Panc1 (cell line): ENCODE measurements at regions not wholly inside any gene's neighbourhood (a gene's known extent, or its start where the extent isn't known, plus 50 kb on each side); places are given as distances from the start of the nearest gene placed in this dataset.

Experiments used
- POLR2AphosphoS5 ChIP-seq: IDR thresholded peaks from 2 replicates; pipeline ENCODE4 v1.6.1; 2012; ENCODE audit warnings: mild to moderate bottlenecking, low read depth, low read length, moderate library complexity
- TCF7L2 ChIP-seq: IDR thresholded peaks from 2 replicates; pipeline ENCODE4 v1.6.1; 2011; ENCODE audit warnings: mild to moderate bottlenecking, low read depth, low read length, inconsistent platforms
- TF ChIP-seq, protein P1 (sequence below): fragments of 450-650 bp; IDR thresholded peaks from 2 replicates; pipeline ENCODE4 v1.5.1; 2017; ENCODE audit warnings: mild to moderate bottlenecking
- TF ChIP-seq, protein P2 (sequence below), 2 experiments: IDR thresholded peaks; 2 replicates each; pipeline ENCODE4 v1.6.1; 2011 to 2012; ENCODE audit warnings: low read depth in 2 of 2, control low read depth in 1 of 2, low read length in 1 of 2, mild to moderate bottlenecking in 1 of 2, moderate library complexity in 1 of 2; ENCODE audit not compliant: insufficient read depth in 1 of 2

DNA sequence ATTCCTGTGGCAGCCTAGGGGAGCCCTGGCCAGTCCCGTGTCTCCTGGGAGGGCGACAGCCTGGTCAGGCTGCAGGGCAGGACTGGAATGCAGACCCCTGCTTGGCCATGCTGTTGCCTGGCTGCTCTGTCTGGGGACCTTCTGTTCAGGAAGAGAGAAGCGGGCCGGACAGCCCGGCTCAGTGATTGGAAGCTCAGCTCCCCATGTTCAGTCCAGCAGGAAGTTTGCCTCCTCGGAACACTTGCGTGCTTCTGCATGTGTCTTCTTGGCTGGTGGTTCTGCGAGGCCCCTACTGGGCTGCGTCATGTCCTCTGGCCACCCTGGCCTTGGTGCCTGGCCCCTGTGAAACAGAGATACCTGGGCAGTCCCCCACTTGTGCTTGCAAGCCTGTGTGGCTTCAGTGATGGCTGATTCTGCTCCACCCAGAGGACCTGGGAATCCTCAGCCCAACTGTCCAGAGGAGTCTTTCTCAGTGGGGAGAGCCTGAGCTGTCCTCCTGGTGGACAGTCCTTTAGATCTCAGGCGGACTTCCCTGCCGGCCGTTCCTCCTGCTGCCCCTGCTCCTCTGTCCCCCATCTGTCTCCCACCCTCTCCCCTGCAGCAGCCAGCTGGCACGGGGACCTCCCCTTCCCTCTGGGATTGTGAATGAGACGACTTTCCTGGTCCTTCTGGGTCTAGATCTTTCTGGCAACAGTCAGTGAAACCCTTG, 279.5 kb downstream of the SEC14L1 start:
- TF ChIP-seq, protein P1, sequence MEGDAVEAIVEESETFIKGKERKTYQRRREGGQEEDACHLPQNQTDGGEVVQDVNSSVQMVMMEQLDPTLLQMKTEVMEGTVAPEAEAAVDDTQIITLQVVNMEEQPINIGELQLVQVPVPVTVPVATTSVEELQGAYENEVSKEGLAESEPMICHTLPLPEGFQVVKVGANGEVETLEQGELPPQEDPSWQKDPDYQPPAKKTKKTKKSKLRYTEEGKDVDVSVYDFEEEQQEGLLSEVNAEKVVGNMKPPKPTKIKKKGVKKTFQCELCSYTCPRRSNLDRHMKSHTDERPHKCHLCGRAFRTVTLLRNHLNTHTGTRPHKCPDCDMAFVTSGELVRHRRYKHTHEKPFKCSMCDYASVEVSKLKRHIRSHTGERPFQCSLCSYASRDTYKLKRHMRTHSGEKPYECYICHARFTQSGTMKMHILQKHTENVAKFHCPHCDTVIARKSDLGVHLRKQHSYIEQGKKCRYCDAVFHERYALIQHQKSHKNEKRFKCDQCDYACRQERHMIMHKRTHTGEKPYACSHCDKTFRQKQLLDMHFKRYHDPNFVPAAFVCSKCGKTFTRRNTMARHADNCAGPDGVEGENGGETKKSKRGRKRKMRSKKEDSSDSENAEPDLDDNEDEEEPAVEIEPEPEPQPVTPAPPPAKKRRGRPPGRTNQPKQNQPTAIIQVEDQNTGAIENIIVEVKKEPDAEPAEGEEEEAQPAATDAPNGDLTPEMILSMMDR = no peak
- TF ChIP-seq POLR2AphosphoS5 = 0 out of 2 replicates have a peak, but pooled peaks have one; percentile 9
- TF ChIP-seq, protein P2, sequence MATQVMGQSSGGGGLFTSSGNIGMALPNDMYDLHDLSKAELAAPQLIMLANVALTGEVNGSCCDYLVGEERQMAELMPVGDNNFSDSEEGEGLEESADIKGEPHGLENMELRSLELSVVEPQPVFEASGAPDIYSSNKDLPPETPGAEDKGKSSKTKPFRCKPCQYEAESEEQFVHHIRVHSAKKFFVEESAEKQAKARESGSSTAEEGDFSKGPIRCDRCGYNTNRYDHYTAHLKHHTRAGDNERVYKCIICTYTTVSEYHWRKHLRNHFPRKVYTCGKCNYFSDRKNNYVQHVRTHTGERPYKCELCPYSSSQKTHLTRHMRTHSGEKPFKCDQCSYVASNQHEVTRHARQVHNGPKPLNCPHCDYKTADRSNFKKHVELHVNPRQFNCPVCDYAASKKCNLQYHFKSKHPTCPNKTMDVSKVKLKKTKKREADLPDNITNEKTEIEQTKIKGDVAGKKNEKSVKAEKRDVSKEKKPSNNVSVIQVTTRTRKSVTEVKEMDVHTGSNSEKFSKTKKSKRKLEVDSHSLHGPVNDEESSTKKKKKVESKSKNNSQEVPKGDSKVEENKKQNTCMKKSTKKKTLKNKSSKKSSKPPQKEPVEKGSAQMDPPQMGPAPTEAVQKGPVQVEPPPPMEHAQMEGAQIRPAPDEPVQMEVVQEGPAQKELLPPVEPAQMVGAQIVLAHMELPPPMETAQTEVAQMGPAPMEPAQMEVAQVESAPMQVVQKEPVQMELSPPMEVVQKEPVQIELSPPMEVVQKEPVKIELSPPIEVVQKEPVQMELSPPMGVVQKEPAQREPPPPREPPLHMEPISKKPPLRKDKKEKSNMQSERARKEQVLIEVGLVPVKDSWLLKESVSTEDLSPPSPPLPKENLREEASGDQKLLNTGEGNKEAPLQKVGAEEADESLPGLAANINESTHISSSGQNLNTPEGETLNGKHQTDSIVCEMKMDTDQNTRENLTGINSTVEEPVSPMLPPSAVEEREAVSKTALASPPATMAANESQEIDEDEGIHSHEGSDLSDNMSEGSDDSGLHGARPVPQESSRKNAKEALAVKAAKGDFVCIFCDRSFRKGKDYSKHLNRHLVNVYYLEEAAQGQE (IDR thresholded peaks at IDR 0.05; ENCODE audit: insufficient read depth in 1 of 2, low read depth in 2 of 2, low read length in 1 of 2) = no peak
- 0 out of 2 replicates have a peak, but pooled peaks have one; percentile 5 for TF ChIP-seq TCF7L2
